Stimulated activated CD8-positive, alpha-beta memory T cell treated with anti-CD3 and anti-CD28 coated beads, Interleukin-12 subunit alpha, Interleukin-12 subunit beta, amount 100 ng/mL, for 24 hours (primary cell): ENCODE measurements at regions not wholly inside any gene's neighbourhood (a gene's known extent, or its start where the extent isn't known, plus 50 kb on each side); places are given as distances from the start of the nearest gene placed in this dataset.
"Not testable (repeated sequence)": the region's sequence is repeated elsewhere in the genome, so short reads cannot be mapped to it uniquely, and the experiment has no call there.

Source experiments
- DNase-seq: peaks from one replicate; pipeline ENCODE4 v3.0.0-alpha.2; 2020; ENCODE audit errors: extremely low read depth

- no peak for DNase-seq
Measured at GRCh38 chr4:82181789-82182188, 192.0 kb downstream of the HNRNPD start.

GRCh38 chr4:82172186-82172585 is 201.6 kb downstream of the HNRNPD start:
- no peak for DNase-seq

GRCh38 chr4:82171531-82172155 is 202.1 kb downstream of the HNRNPD start:
- DNase-seq, result no peak

DNA sequence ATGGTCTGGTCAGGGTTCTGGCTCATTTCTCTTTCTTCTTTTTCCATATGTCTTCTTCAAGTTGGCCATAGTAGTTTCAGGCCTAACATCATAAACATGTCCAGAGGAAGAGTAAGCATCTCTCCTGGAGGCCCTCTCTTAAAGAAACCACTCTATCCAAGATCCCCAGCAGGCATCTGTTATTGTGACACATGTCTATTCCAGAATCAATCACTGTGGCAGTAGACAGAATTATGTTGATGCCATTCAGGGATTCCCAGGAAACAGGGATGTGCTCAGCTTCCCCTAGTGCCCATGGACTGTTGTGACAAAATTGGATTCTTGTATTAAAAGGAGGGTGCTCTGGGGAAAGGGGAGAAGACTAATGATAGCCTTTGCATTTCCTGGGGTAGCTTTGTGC is 224.0 kb downstream of the HNRNPD start:
- DNase-seq, result no peak

DNA sequence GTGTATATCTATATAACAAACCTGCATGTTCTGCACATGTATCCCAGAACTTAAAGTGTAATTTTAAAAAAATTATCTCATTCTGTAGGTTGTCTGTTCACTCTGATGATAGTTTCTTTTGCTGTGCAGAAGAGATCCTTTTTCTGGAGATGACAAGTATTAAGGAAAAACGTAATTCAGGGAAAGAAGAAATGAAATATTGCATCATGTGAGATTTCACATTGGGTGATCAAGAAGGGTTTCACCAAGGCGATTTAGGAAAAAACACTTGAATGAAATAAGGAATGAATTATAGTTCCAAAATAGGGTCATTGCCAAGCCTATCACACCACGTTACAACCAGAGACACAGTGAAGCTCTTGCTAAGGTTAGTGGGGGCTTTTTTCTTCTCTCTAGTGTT is 227.9 kb downstream of the HNRNPD start:
- no peak for DNase-seq

DNA sequence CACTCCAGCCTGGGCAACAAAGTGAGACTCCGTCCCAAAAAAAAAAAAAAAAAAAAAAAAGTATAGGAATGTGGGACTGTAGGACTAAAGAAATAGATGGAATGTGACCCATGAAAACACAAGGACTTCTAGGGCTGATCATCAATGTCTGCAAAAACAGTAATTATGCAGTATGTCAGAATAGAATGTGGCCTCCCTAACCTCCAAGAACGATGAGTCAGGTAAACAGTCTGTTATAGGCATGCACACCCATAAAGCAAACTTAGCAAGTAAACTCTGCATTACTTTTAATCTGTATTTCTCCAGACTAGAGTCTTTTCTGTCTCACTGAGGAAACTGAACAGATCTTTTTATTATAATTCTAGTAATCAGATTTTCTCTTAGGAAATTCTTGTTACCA is 233.4 kb downstream of the HNRNPD start:
- DNase-seq, result no peak

GRCh38 chr4:82139287-82139686 is 234.5 kb downstream of the HNRNPD start:
- no peak for DNase-seq

DNA sequence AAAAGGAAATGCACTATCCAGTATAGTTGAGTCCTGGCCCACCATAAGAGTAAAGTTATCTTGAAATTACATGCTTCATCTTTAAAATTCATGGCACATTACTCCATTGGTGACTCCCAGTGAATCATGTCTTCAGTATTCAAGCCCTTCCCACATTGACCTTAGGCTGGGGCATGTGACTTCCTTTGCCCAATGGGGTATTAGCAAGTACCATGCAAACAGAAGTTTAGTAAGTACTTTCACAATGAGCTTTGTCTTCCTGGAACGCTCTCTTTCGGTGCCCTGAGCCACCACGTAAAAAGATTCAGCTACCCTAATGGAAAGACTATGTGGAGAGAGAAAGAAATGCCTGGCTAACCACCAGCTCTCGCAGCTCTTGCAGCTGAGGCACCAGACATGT is 235.4 kb downstream of the HNRNPD start:
- DNase-seq, result no peak

- no peak for DNase-seq
Measured at GRCh38 chr4:82136161-82136801, 237.5 kb downstream of the HNRNPD start.

GRCh38 chr4:82128355-82128754 is 245.4 kb downstream of the HNRNPD start:
- DNase-seq, result no peak

DNA sequence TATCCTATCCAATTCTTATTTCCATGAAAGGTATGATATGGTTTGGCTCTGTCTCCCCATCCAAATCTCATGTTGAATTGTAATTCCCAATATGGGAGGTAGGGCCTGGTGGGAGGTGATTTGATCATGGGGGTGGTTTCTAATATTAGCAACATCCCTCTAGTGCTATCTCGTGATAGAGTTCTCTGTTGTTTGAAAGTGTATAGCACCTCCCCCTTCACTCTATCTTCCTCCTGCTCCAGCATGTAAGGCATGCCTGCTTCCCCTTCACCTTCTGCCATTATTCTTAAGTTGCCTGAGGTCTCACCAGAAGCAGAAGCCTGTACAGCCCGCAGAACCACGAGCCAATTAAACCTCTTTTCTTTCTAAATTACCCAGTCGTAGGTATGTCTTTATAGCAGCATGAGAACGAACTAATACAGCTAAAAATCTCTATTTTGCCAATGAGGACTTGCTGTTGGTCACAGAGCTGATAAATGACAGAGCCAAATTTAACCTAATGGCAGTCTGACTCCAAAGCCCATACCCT is 247.2 kb downstream of the HNRNPD start:
- no peak for DNase-seq

DNA sequence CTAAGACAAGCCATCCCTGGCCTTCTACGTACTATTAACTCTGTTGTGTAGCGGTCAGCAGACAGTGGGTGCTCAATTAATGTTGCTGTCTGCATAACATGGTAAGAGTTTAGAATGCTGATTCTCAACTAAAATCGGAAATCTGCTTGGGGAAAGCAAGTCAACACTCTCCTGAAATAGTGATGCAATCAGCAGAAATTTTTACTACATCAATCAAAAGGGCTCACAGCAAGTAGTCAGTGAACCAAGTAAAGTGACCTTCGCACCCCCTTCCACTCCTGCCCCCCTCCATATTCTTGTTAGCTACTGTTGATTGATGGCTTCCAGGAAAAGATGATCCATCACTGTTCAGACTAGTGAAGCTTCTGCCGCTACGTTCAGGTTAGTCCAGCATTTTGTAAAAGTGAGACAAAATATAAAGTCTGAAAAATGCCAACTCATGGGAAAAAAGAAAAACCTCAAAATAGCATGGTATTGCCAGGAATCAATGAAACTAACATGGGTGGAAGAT is 247.9 kb downstream of the HNRNPD start:
- DNase-seq, result no peak

DNA sequence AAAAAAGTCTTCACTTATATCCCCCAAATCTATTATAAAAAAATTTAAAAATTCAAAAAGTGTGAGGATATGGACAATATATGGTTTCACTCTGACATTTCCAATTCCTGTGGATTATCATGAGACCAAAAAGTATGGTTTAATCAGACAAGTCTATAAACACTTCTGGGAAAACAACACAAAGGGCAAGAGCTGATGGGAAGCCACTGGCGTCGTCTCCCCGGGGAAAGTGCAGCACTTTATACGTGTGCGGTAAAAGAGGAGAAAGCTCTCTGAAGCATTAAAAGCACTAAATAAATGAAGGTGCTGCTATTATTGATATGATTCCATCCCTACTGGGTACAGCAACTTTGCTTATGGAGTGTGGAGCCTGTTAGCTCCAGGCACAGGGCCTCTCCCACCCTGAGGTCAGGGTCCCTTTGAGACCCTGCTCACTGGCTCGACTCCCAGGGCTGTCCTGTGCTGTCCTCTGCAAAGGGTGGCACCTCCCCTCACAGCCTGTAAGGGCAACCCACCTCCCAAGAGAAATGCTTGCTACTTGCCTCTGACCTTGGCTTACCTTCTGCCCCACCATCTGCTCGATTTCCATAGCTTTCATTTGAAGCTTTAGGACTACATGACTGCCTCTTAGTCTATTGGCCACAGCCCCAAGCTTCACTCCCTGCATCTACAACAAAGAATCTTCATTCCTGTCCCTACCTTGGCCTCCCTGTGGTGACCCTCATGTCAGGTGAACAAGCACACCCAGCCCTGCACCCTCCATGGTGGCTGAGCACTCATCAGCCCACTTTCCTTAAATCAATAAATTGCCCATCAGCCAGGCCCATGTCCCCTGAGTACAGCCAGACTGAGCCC is 248.6 kb downstream of the HNRNPD start:
- DNase-seq, result no peak

DNA sequence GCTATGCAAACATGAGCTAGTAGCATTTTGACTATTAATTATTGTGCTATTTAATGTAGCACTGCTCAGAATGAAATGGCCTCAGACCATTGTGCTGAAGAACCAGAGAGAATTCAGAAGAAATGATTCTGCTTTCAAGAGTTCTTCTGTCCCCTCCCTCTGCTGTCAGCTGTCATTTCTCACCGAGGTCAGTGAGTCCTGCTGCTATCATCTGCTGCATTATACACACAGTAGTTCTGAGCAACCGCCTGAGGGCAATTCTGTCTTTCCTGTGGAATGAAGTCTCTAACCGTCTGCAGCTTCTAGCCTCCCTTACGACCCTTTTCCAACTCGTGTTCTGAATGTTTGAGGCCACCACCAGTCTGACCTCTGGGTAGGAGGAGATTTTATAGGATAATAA is 249.4 kb downstream of the HNRNPD start:
- DNase-seq, result no peak

- no peak for DNase-seq
Measured at GRCh38 chr4:82123934-82124333, 249.9 kb downstream of the HNRNPD start.

GRCh38 chr4:82115183-82115582 is 258.6 kb downstream of the HNRNPD start:
- not testable (repeated sequence) for DNase-seq

DNA sequence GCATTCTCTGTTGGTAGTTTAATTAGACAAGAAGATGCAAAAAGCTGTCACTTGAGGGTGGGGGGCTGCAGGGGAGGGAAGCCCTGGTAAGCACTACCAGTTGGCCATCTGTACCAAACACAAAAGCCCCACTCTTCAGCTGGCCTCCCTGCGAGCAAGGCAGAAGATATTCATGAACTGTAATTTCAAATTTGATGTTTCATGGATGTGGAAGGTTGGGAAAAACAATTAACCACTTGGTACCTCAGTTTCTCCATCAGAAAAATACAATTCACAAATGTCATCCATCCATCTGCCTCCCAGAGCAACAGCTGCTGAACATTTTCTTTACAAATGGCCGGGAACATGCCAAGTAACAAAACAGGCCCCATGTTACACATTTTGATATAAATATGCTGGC is 265.3 kb downstream of the HNRNPD start:
- no peak for DNase-seq

- DNase-seq, result no peak
Measured at GRCh38 chr4:82104578-82104977, 269.2 kb downstream of the HNRNPD start.

DNA sequence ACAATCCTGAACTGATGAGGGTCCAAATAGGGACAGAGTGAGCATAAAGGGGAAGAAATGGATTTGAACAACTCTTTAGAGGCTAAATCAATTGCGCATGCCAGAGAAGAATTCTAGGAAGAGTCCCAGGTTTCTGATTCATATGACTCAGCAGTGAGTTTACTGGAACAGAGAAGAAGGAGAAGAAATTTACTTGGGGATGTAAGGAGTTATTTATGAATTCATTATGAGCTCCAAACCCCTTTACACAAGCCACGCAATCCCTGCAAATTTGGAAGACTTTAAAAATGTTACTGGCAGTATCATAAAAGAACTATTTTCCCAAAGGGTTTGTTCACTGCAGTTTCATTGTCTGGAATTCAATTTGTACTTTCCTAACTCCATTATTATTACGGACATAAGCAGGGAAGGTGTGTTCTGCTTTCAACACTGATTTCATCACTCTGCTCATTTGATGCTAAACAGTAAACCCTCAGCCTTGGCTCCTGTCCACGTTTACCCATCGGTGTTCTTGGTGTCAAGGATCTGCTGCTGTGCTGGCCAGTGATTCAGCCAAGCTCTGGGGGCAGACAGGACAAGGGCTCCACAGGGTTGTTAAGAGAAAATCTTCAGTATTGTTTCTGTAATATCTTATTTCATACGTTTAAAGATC is 273.7 kb downstream of the HNRNPD start:
- no peak for DNase-seq

- no peak for DNase-seq
Measured at GRCh38 chr4:82097504-82097903, 276.3 kb downstream of the HNRNPD start.

GRCh38 chr4:82090717-82091116 is 283.1 kb downstream of the HNRNPD start:
- DNase-seq, result no peak

- DNase-seq, result no peak
Measured at GRCh38 chr4:82084747-82085146, 289.0 kb downstream of the HNRNPD start.
